Neutrophil (primary cell): ENCODE measurements at regions not wholly inside any gene's neighbourhood (a gene's known extent, or its start where the extent isn't known, plus 50 kb on each side); places are given as distances from the start of the nearest gene placed in this dataset.

Experiments
- H3K27ac ChIP-seq: fragments of 200-600 bp; sonication (generic); 2 replicates; pipeline ENCODE4 v1.5.1; 2016; ENCODE audit warnings: mild to moderate bottlenecking, moderate library complexity
- H3K27me3 ChIP-seq: fragments of 200-600 bp; sonication (generic); 2 replicates; pipeline ENCODE4 v1.6.0; 2016; ENCODE audit warnings: mild to moderate bottlenecking
- H3K36me3 ChIP-seq: fragments of 200-600 bp; sonication (generic); 2 replicates; pipeline ENCODE4 v1.5.1; 2017
- H3K4me1 ChIP-seq, 2 experiments: fragments of 200-600 bp in 1 of 2; sonication (generic) in 1 of 2; 1 replicate in 1 of 2; 2 replicates in 1 of 2; pipeline versions ENCODE4 v1.5.1 to v1.6.1; 2013 to 2016; ENCODE audit warnings: low read depth in 1 of 2, low read length in 1 of 2, mild to moderate bottlenecking in 1 of 2, moderate library complexity in 1 of 2; ENCODE audit not compliant: control insufficient read depth in 1 of 2, insufficient read depth in 1 of 2
- H3K4me3 ChIP-seq, 2 experiments: fragments of 200-600 bp in 1 of 2; sonication (generic) in 1 of 2; 1 replicate in 1 of 2; 2 replicates in 1 of 2; pipeline ENCODE4 v1.5.1; 2013 to 2016; ENCODE audit warnings: low read depth in 1 of 2, low read length in 1 of 2, mild to moderate bottlenecking in 1 of 2, moderate library complexity in 1 of 2
- H3K9me3 ChIP-seq: fragments of 200-600 bp; sonication (generic); 2 replicates; pipeline ENCODE4 v1.5.1; 2016
- TF ChIP-seq, protein P1 (sequence below): fragments of 200-600 bp; sonication (generic); IDR thresholded peaks from 2 replicates; pipeline ENCODE4 v1.5.1; 2016; ENCODE audit warnings: antibody characterized with exemption

DNA sequence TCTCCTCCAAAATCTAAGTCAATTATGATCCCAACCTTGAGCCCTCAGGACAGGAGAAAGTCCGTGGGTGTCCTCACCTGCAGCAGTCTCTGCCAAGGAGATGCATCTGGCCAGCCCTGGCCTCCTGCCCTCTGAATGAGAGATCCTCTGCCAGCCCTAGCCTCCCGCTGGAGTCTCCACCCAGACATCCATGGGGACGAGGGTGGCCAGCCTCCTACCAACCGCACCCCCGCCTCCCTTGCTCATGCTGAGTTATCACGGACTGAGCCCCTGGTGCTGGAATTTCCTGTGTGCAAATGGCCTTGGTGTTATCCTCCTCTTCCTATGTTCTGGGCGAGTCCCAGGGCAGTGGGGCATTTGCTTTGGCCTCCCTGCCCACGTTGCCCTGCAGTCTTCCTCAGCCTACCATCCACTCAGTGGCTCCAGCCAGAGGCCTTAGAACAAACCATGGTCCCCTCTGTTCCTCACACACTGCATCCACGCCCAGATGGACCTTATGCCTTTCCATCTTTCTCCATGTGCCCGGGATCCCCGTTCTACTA, 116.4 kb downstream of the ACKR3 start:
- Histone ChIP-seq H3K4me3 (no peak overlapping the region), H3K27me3 (peaks cover 26% of the 10 kb centered on the region), H3K36me3 (no peaks in the 10 kb centered on the region), H3K27ac (no peak overlapping the region), H3K9me3 (no peaks in the 10 kb centered on the region), H3K4me1 (no peaks in the 10 kb centered on the region)
- TF ChIP-seq, protein P1, sequence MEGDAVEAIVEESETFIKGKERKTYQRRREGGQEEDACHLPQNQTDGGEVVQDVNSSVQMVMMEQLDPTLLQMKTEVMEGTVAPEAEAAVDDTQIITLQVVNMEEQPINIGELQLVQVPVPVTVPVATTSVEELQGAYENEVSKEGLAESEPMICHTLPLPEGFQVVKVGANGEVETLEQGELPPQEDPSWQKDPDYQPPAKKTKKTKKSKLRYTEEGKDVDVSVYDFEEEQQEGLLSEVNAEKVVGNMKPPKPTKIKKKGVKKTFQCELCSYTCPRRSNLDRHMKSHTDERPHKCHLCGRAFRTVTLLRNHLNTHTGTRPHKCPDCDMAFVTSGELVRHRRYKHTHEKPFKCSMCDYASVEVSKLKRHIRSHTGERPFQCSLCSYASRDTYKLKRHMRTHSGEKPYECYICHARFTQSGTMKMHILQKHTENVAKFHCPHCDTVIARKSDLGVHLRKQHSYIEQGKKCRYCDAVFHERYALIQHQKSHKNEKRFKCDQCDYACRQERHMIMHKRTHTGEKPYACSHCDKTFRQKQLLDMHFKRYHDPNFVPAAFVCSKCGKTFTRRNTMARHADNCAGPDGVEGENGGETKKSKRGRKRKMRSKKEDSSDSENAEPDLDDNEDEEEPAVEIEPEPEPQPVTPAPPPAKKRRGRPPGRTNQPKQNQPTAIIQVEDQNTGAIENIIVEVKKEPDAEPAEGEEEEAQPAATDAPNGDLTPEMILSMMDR: no peak

DNA sequence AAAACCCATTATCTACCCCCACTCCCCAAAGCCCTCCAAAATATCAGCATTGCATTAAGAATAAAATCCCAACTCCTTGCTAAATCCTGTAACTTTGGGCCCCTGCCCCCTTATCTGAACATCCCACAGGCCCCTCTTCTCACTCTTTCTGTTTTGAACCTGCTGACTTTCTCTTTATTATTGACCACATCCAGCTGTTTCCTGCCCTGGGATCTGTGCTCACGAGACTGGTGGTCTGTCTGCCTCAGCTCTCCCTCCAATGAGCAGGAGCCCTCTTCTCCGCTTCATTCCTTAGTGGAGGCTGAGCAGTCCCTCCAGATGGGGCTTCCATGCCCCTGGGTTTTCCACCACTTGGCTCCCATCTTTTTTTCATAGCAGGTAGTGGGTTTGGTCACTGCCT, 116.9 kb downstream of the ACKR3 start:
- Histone ChIP-seq H3K9me3 (no peaks in the 10 kb centered on the region), H3K27ac (no peak overlapping the region), H3K4me3 (no peak overlapping the region), H3K36me3 (no peaks in the 10 kb centered on the region), H3K4me1 (no peaks in the 10 kb centered on the region), H3K27me3 (peaks cover 29% of the 10 kb centered on the region)
- TF ChIP-seq, protein P1: no peak

DNA sequence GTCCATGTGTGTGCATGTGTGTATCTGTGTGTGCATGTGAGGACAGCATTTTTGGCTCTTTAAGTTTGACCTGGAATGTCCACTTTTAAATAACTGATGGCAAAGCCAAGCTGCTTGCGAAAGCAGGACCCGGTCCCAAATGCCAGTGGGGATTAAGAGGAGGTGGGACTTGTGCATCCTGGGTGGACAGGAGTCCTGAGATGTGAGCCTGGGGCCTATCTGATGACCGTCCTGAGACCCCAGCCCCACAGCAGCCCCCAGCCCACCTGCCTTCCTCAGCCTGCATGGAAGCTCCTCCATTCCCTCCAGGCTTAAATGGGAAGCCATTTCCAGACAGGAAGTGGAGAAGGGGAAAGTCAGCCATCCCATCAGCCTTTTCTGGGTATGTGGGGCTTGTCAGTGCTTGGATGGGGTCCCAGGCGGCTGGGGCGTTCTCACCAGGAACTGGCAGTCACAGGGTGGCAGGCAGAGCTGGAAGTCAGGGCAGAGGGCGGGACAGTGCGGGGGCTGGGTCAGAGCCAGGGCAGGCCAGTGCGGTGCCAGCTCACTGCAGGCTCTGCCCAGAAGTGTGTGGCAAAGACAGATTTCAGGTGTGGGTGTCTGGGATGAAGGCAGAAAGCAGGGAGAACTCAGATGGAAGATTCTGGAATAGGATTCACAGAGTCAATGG, 117.8 kb downstream of the ACKR3 start:
- Histone ChIP-seq H3K36me3 (no peaks in the 10 kb centered on the region), H3K9me3 (no peaks in the 10 kb centered on the region), H3K4me3 (no peak overlapping the region), H3K4me1 (no peaks in the 10 kb centered on the region), H3K27me3 (peaks cover 29% of the 10 kb centered on the region), H3K27ac (no peak overlapping the region)
- TF ChIP-seq, protein P1: no peak

DNA sequence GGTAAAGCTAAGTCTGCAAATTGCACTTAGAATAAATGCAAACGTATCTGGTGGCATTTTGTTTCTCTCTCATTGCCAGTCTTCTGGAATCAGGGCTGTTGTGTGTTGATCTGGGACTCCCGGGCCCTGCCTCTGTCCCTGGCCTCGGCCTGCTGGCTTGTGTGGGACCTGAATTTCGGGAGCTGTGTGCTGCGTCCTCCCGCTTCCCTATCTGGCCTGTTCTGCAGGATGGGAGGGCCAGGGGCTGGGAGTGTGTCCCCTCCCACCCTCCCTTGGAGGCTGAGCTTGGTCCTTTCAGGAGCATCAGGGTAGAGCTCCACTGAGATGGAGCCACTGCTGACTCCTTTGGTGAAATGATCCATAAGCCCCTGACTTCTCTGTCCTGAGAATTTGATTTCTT, 118.5 kb downstream of the ACKR3 start:
- TF ChIP-seq, protein P1: no peak
- no peaks in the 10 kb centered on the region for H3K36me3 ChIP-seq
- H3K4me3 ChIP-seq: no peak overlapping the region
- H3K27me3 ChIP-seq: peaks cover 29% of the 10 kb centered on the region
- no peak overlapping the region for H3K27ac ChIP-seq
- H3K4me1 ChIP-seq: no peaks in the 10 kb centered on the region
- no peaks in the 10 kb centered on the region for H3K9me3 ChIP-seq

DNA sequence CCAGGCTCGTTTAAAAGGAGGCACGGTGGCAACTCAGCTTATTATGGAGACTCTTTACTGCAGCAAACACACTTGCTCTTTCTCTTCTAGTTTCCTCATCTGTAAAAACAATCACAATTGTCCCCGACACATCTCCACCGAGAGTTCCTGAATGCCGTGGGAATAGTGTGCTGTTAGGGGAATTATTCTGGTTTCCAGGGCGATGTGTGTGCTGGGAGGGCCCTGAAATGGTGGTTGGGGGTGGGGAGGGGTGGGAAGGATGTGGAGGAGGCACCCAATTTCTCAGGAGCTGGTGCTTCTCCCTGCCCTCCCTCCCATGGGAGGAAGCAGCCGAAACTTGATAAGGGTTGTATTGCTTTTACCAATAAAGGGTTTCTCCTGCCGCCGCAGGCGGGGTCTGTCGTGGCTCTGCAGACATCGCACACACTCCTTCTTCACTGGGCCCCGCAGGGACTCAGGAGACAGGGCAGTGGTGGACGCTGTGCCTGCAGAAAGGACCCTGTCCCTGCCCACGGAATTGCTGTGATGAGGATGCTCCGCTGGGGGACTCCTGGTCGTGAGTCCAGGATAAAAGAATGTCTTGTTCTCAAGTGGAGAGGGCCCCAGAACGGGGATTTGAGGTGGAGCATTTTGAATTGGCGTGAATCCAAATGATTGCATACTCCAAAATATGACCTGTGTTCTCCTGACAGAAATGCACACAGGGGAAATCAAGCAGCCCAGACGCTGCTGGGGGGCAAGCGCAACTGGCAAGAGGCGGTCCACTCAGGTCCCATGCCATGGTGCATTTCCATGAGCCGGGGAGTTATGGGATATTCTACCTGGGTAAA, 119.2 kb downstream of the ACKR3 start:
- Histone ChIP-seq H3K36me3 (no peaks in the 10 kb centered on the region), H3K4me3 (no peak overlapping the region), H3K9me3 (no peaks in the 10 kb centered on the region), H3K27me3 (peaks cover 30% of the 10 kb centered on the region), H3K4me1 (no peaks in the 10 kb centered on the region), H3K27ac (no peak overlapping the region)
- TF ChIP-seq, protein P1: no peak
